Mesendoderm (in vitro differentiated cells): ENCODE measurements at regions not wholly inside any gene's neighbourhood (a gene's known extent, or its start where the extent isn't known, plus 50 kb on each side); places are given as distances from the start of the nearest gene placed in this dataset.
A peak's percentile ranks its signal among the peaks of the same experiment; 100 is the strongest.

Source experiments
- DNase-seq: peaks from one replicate; pipeline ENCODE4 v3.0.0; 2013
- H2AK5ac ChIP-seq: 2 replicates; pipeline ENCODE4 v1.6.1; 2013; ENCODE audit warnings: low read length, inconsistent platforms
- H2BK120ac ChIP-seq: 2 replicates; pipeline ENCODE4 v1.6.1; 2013; ENCODE audit warnings: low read depth, mild to moderate bottlenecking, low read length, moderate library complexity, mixed read lengths
- H2BK15ac ChIP-seq: replicated peaks from 2 replicates; pipeline ENCODE4 v1.6.1; 2013; ENCODE audit warnings: low read depth, mild to moderate bottlenecking, moderate library complexity
- H2BK5ac ChIP-seq: 2 replicates; pipeline ENCODE4 v1.6.1; 2013; ENCODE audit warnings: low read length, inconsistent platforms
- H3K18ac ChIP-seq: 2 replicates; pipeline ENCODE4 v1.6.1; 2013; ENCODE audit warnings: mild to moderate bottlenecking, low read length, mixed read lengths
- H3K23ac ChIP-seq: one replicate; pipeline ENCODE4 v1.6.1; 2013; ENCODE audit warnings: low read length
- H3K27ac ChIP-seq: 2 replicates; pipeline ENCODE4 v1.5.1; 2013; ENCODE audit warnings: low read depth, mild to moderate bottlenecking, inconsistent platforms, low read length, moderate library complexity
- H3K27me3 ChIP-seq: 2 replicates; pipeline ENCODE4 v1.6.1; 2013; ENCODE audit warnings: low read length, control low read depth, mild to moderate bottlenecking, inconsistent platforms; ENCODE audit not compliant: insufficient read depth, poor library complexity
- H3K36me3 ChIP-seq: 2 replicates; pipeline ENCODE4 v1.6.1; 2013; ENCODE audit warnings: low read length, inconsistent platforms; ENCODE audit not compliant: control insufficient read depth, insufficient read depth
- H3K4ac ChIP-seq: one replicate; pipeline ENCODE4 v1.6.1; 2013; ENCODE audit warnings: low read depth, mild to moderate bottlenecking, low read length, moderate library complexity
- H3K4me1 ChIP-seq: 2 replicates; pipeline ENCODE4 v1.6.1; 2013; ENCODE audit warnings: low read depth, low read length, inconsistent platforms; ENCODE audit not compliant: control insufficient read depth
- H3K4me2 ChIP-seq: 2 replicates; pipeline ENCODE4 v1.6.1; 2013; ENCODE audit warnings: low read length
- H3K4me3 ChIP-seq: 2 replicates; pipeline ENCODE4 v1.5.1; 2013; ENCODE audit warnings: mild to moderate bottlenecking, low read length
- H3K56ac ChIP-seq: one replicate; pipeline ENCODE4 v1.6.1; 2013; ENCODE audit warnings: low read length
- H3K79me1 ChIP-seq: 2 replicates; pipeline ENCODE4 v1.6.1; 2013; ENCODE audit warnings: low read length, inconsistent platforms
- H3K79me2 ChIP-seq: 2 replicates; pipeline ENCODE4 v1.6.1; 2013; ENCODE audit warnings: mild to moderate bottlenecking, low read length; ENCODE audit not compliant: control insufficient read depth, insufficient read depth
- H3K9ac ChIP-seq: 2 replicates; pipeline ENCODE4 v1.6.1; 2013; ENCODE audit warnings: low read length, inconsistent platforms
- H4K5ac ChIP-seq: one replicate; pipeline ENCODE4 v1.6.1; 2013; ENCODE audit warnings: low read length
- H4K8ac ChIP-seq: one replicate; pipeline ENCODE4 v1.6.1; 2013; ENCODE audit warnings: low read depth, mild to moderate bottlenecking, control low read depth, low read length, moderate library complexity
- WGBS: extraction: QIAGEN DNeasy Blood & Tissue Kit; methylation state at CpG from one replicate; pipeline ENCODE4 v1.1.7; 2013; ENCODE audit warnings: low lambda C conversion rate, missing lambda C conversion rate; ENCODE audit not compliant: insufficient coverage; ENCODE audit errors: extremely low coverage; 5-methylcytosine and 5-hydroxymethylcytosine counted together

DNA sequence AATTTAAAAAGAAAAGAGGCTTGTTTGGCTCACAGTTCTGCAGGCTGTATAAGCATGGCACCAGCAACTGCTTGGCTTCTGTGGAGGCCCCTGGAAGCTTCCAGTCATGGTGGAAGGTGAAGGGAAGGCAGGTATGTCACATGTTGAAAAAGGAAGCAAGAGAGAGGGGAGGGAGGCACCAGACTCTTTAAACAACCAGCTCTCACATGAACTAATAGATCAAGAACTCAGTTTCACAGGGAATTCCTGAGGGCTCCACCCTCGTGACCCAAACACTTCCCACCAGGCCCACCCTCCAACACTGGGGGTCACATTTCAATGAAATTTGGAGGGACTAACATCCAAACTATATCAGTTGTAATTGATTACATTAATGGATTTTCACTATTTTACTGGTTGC lies 127.9 kb upstream of the MLIP start:
- H3K23ac ChIP-seq, result no peak overlapping the region
- H3K4ac ChIP-seq, result no peak overlapping the region
- no peak overlapping the region for H3K18ac ChIP-seq
- H3K4me3 ChIP-seq, result no peak overlapping the region
- H4K8ac ChIP-seq, result no peak overlapping the region
- H3K79me1 ChIP-seq, result no peaks in the 10 kb centered on the region
- no peak overlapping the region for H3K56ac ChIP-seq
- no peaks in the 10 kb centered on the region for H3K79me2 ChIP-seq
- DNase-seq, result no peak
- no peaks in the 10 kb centered on the region for H3K4me1 ChIP-seq
- no peaks in the 10 kb centered on the region for H3K36me3 ChIP-seq
- no peak overlapping the region for H4K5ac ChIP-seq
- no peak overlapping the region for H2BK120ac ChIP-seq
- H3K9ac ChIP-seq, result no peak overlapping the region
- no peak overlapping the region for H2BK5ac ChIP-seq
- no peak overlapping the region for H3K4me2 ChIP-seq
- WGBS, result no CpG with 5 or more reads among the region's 1 CpG
- no peak overlapping the region for H3K27ac ChIP-seq
- H2BK15ac ChIP-seq, result no peak overlapping the region
- H2AK5ac ChIP-seq, result no peak overlapping the region
- H3K27me3 ChIP-seq, result no peaks in the 10 kb centered on the region

GRCh38 chr6:53984163-53984562 lies 127.1 kb upstream of the MLIP start:
- Histone ChIP-seq H4K5ac (no peak overlapping the region), H3K4me2 (no peak overlapping the region), H3K23ac (no peak overlapping the region), H2BK120ac (no peak overlapping the region), H3K79me1 (no peaks in the 10 kb centered on the region), H3K27me3 (no peaks in the 10 kb centered on the region), H3K9ac (no peak overlapping the region), H2BK5ac (no peak overlapping the region), H2AK5ac (no peak overlapping the region), H4K8ac (no peak overlapping the region), H3K4me3 (no peak overlapping the region), H3K56ac (no peak overlapping the region), H3K36me3 (no peaks in the 10 kb centered on the region), H3K18ac (no peak overlapping the region), H3K4ac (no peak overlapping the region), H3K4me1 (no peaks in the 10 kb centered on the region), H3K79me2 (no peaks in the 10 kb centered on the region), H3K27ac (no peak overlapping the region), H2BK15ac (no peak overlapping the region)
- no peak for DNase-seq
- no CpG with 5 or more reads among the region's 2 CpGs for WGBS

DNA sequence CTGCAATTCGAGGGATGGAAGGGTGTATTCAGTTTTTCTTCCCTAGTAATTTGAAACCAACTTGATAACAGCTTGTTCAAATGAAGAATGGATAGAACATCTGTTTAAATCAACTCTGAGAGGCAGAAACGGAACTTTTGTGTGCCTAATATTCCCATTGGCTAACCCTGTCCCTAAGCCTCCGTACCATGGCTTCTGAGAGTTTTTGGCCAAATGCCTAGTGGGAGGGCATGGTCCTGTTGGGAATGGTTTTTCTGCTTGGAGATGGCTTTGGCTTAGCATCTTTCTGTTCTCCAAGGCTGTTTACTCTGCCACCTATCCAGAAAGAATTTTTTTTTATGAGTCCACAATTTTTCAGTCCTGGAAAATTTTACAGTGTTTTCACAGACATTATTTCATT lies 126.7 kb upstream of the MLIP start:
- Histone ChIP-seq H3K79me1 (no peaks in the 10 kb centered on the region), H3K36me3 (no peaks in the 10 kb centered on the region), H4K5ac (no peak overlapping the region), H2BK120ac (no peak overlapping the region), H2AK5ac (no peak overlapping the region), H3K4me3 (no peak overlapping the region), H3K56ac (no peak overlapping the region), H3K79me2 (no peaks in the 10 kb centered on the region), H3K9ac (no peak overlapping the region), H2BK5ac (no peak overlapping the region), H3K4me1 (no peaks in the 10 kb centered on the region), H3K27ac (no peak overlapping the region), H3K18ac (no peak overlapping the region), H3K4ac (no peak overlapping the region), H3K27me3 (no peaks in the 10 kb centered on the region), H4K8ac (no peak overlapping the region), H3K4me2 (no peak overlapping the region), H3K23ac (no peak overlapping the region), H2BK15ac (no peak overlapping the region)
- WGBS, result no CpG with 5 or more reads among the region's 3 CpGs
- DNase-seq, result no peak

- H2BK5ac ChIP-seq, result no peak overlapping the region
- H2BK120ac ChIP-seq, result no peak overlapping the region
- no peak for DNase-seq
- H3K27ac ChIP-seq, result no peak overlapping the region
- no peaks in the 10 kb centered on the region for H3K79me1 ChIP-seq
- WGBS, result no CpG with 5 or more reads among the region's 1 CpG
- H3K4me2 ChIP-seq, result no peak overlapping the region
- no peak overlapping the region for H3K18ac ChIP-seq
- no peaks in the 10 kb centered on the region for H3K4me1 ChIP-seq
- H3K9ac ChIP-seq, result no peak overlapping the region
- H3K56ac ChIP-seq, result no peak overlapping the region
- no peak overlapping the region for H4K5ac ChIP-seq
- no peak overlapping the region for H3K23ac ChIP-seq
- no peaks in the 10 kb centered on the region for H3K27me3 ChIP-seq
- no peak overlapping the region for H4K8ac ChIP-seq
- H3K4ac ChIP-seq, result no peak overlapping the region
- H3K4me3 ChIP-seq, result no peak overlapping the region
- no peak overlapping the region for H2BK15ac ChIP-seq
- no peaks in the 10 kb centered on the region for H3K36me3 ChIP-seq
- H3K79me2 ChIP-seq, result no peaks in the 10 kb centered on the region
- no peak overlapping the region for H2AK5ac ChIP-seq
Observed at GRCh38 chr6:53985366-53985765, 125.9 kb upstream of the MLIP start.

- Histone ChIP-seq H3K4me1 (no peaks in the 10 kb centered on the region), H3K56ac (no peak overlapping the region), H2BK5ac (no peak overlapping the region), H3K27ac (no peak overlapping the region), H3K4ac (no peak overlapping the region), H4K5ac (no peak overlapping the region), H3K9ac (no peak overlapping the region), H3K18ac (no peak overlapping the region), H3K79me1 (no peaks in the 10 kb centered on the region), H3K23ac (no peak overlapping the region), H3K4me3 (no peak overlapping the region), H2BK120ac (no peak overlapping the region), H3K27me3 (no peaks in the 10 kb centered on the region), H3K4me2 (no peak overlapping the region), H4K8ac (no peak overlapping the region), H3K36me3 (no peaks in the 10 kb centered on the region), H3K79me2 (no peaks in the 10 kb centered on the region), H2BK15ac (no peak overlapping the region), H2AK5ac (no peak overlapping the region)
- no CpG with 5 or more reads among the region's 3 CpGs for WGBS
- peak; percentile 54 for DNase-seq
Observed at GRCh38 chr6:53986165-53986720, 125.0 kb upstream of the MLIP start.
